ENCODE measurements at regions not wholly inside any gene's neighbourhood (a gene's known extent, or its start where the extent isn't known, plus 50 kb on each side); places are given as distances from the start of the nearest gene placed in this dataset.

DNA sequence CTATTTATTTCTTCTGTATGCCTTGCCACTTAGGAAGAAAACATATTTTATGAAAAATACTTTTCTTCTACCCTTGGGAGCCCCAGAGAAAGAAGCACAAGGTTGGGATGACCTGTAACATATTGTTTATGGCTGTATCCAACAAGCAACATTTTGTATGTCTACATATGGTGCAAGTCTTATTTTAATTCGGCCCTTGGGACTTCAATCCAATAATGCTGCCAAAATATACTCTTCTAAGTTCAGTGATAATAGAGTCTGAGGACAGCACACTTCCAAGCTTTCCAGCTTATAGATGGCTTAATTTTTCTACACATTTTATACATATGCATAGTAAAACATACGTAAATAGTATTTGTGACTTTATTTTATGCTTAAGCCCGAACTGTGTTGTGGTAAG is 318.5 kb upstream of the SEMA3A start:
- TF ChIP-seq, protein P1, sequence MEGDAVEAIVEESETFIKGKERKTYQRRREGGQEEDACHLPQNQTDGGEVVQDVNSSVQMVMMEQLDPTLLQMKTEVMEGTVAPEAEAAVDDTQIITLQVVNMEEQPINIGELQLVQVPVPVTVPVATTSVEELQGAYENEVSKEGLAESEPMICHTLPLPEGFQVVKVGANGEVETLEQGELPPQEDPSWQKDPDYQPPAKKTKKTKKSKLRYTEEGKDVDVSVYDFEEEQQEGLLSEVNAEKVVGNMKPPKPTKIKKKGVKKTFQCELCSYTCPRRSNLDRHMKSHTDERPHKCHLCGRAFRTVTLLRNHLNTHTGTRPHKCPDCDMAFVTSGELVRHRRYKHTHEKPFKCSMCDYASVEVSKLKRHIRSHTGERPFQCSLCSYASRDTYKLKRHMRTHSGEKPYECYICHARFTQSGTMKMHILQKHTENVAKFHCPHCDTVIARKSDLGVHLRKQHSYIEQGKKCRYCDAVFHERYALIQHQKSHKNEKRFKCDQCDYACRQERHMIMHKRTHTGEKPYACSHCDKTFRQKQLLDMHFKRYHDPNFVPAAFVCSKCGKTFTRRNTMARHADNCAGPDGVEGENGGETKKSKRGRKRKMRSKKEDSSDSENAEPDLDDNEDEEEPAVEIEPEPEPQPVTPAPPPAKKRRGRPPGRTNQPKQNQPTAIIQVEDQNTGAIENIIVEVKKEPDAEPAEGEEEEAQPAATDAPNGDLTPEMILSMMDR (conservative IDR thresholded peaks at IDR 0.05): no peak
- no peak overlapping the region for H3K27ac ChIP-seq

DNA sequence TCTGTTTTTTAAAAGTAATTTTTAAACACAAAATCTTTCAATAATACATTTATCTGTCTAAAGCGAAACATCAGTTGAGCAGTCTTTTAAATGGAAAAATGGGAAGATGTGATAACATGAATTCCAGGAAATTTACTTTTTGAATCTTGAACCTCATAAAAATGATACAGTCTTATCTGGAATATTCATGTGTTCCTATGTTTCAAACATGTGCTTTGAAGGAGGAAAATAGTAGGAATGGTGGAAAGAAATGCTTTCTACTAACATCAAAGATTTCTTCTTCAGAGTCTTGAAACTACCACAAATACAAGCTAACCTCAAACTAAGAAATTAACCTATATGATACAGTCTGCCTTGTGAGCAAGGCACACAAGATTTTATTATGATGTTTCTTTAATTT is 317.5 kb upstream of the SEMA3A start:
- no peak overlapping the region for H3K27ac ChIP-seq
- TF ChIP-seq, protein P1 (conservative IDR thresholded peaks at IDR 0.05): no peak

GRCh38 chr7:84510505-84510904 is 315.9 kb upstream of the SEMA3A start:
- H3K27ac ChIP-seq: no peak overlapping the region
- TF ChIP-seq, protein P1 (conservative IDR thresholded peaks at IDR 0.05): no peak

GRCh38 chr7:84509522-84509921 is 314.9 kb upstream of the SEMA3A start:
- TF ChIP-seq, protein P1 (conservative IDR thresholded peaks at IDR 0.05): no peak

DNA sequence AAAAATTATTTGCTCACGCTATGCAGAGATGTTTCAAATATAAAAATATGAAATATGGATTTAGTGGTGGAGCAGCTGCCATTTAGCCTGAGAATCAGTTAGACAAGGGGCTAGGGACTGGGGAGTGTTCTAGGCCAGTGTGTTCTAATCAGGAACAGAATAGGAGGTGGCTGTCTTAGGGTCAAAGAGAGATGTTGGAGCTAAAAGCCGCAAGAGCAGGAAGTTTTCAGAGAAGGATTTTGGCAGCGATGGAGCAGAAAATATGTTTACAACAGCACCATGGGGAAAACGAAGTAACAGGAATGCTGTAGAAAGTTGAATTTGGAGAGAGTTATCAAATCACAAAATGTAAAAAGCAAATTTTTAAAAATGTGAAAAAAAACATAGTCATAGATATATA is 314.0 kb upstream of the SEMA3A start:
- TF ChIP-seq, protein P1 (conservative IDR thresholded peaks at IDR 0.05): no peak

More at GRCh38 chr7:84509522-84509921, 314.9 kb upstream of the SEMA3A start:
- H3K27ac ChIP-seq: no peak overlapping the region

DNA sequence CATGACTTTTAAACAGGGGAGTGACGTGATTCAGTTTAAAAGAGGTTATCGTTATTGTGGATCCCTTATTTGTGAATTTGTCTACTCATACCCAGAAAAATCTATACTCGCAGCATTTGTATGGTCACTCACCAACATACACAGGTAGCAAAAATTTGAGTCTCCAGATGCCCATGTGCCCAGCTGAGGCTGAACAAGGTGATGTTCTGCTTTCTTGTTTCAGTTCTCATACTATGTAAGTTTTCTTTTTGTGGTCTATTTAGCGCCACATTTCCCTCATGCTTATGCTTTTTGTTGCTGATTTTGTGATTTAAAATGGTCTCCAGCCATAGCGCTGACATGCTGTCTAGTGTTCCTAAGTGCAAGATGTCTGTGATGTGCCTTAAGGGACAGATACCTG is 312.9 kb upstream of the SEMA3A start:
- TF ChIP-seq, protein P1 (conservative IDR thresholded peaks at IDR 0.05): no peak
- no peak overlapping the region for H3K27ac ChIP-seq

More for the DNA sequence above, 314.0 kb upstream of the SEMA3A start:
- H3K27ac ChIP-seq: no peak overlapping the region

GRCh38 chr7:84506151-84506550 is 311.6 kb upstream of the SEMA3A start:
- TF ChIP-seq, protein P1 (conservative IDR thresholded peaks at IDR 0.05): no peak
- no peak overlapping the region for H3K27ac ChIP-seq
